ENCODE measurements at regions not wholly inside any gene's neighbourhood (a gene's known extent, or its start where the extent isn't known, plus 50 kb on each side); places are given as distances from the start of the nearest gene placed in this dataset.

DNA sequence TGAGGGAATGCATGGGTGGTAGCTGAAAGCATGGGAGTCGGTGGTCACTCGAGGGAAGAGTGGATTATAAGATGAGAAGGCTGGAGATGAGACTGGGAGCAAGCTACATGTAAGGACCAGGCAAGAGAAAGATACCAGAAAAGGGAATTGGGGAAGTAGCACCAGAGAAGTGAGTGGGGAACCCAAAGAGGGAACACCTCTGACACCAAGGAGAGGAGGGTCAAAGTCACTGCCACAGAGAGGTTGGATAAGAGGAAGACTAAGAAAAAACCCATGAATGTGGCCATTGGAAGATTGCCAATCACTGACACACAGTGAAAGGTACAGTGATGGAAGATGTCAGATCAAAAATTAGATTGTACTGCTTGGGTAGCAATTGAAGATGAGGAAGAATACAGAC, 473.9 kb downstream of the BCL11A start:
- no peak overlapping the region for H3K27ac ChIP-seq (ENCODE audit: low read depth, low read length)
- WGBS, 2 experiments (ENCODE audit: extremely low coverage in 1 of 2, insufficient coverage in 1 of 2, insufficient read length in 1 of 2, insufficient replicate concordance in 2 of 2, low coverage in 1 of 2, low lambda C conversion rate in 2 of 2, missing lambda C conversion rate in 1 of 2) = 91% methylated on average over 2 of the region's 2 CpGs; no CpG with 5 or more reads in 1 of the 2 experiments
- H3K79me2 ChIP-seq (ENCODE audit: control insufficient read depth in 1 of 2, insufficient read depth in 2 of 2, low read length in 2 of 2) = no peaks in the 10 kb centered on the region
- ChIA-PET CTCF (ENCODE audit: partially characterized antibody) (interaction anchor here (0.9 kb wide), 1 partner anchor 11 kb away, joined by 3 read pairs; no protein-coding TSS in a partner anchor), POLR2A (ENCODE audit: partially characterized antibody) (no interaction called here)
- no peak overlapping the region for H3K9ac ChIP-seq (replicated peaks in 1 of 4; ENCODE audit: extremely low read depth in 1 of 4, low read depth in 3 of 4, low read length in 3 of 4)
- H4K5ac ChIP-seq (ENCODE audit: insufficient read length, low read depth, low read length) = no peak overlapping the region
- 0 out of 2 replicates have a peak overlapping the region, but pooled peaks have one; percentile 10 for H2BK15ac ChIP-seq (ENCODE audit: low read length)
- no peaks in the 10 kb centered on the region for H3K9me3 ChIP-seq (ENCODE audit: insufficient read depth in 2 of 2, low read depth in 1 of 2, low read length in 1 of 2)
- no peak overlapping the region for H2AK5ac ChIP-seq (ENCODE audit: low read depth, low read length)
- no peaks in the 10 kb centered on the region for H3K4me1 ChIP-seq (replicated peaks in 1 of 4; ENCODE audit: control insufficient read depth in 3 of 4, insufficient read depth in 4 of 4, low read length in 3 of 4)
- H3K23ac ChIP-seq (ENCODE audit: insufficient read length) = no peak overlapping the region
- no peak overlapping the region for H4K91ac ChIP-seq (replicated peaks; ENCODE audit: insufficient read length, low read length)
- no peak overlapping the region for H3K4me2 ChIP-seq (ENCODE audit: insufficient read depth in 1 of 2, low read depth in 2 of 2, low read length in 2 of 2)
- no peak overlapping the region for H2AFZ ChIP-seq (ENCODE audit: low read length)
- H2BK120ac ChIP-seq (replicated peaks; ENCODE audit: low read depth, low read length) = no peak overlapping the region
- no peak overlapping the region for H3K56ac ChIP-seq (replicated peaks; ENCODE audit: insufficient read length, low read depth, low read length)
- no peak overlapping the region for H2BK12ac ChIP-seq (ENCODE audit: low read depth, low read length)
- no peak overlapping the region for H4K8ac ChIP-seq (ENCODE audit: extremely low read depth, insufficient read depth, low read length)
- no peak for FAIRE-seq
- no peaks in the 10 kb centered on the region for H3K79me1 ChIP-seq (ENCODE audit: low read depth, low read length)
- no peaks in the 10 kb centered on the region for H4K20me1 ChIP-seq (replicated peaks in 1 of 2; ENCODE audit: control insufficient read depth in 1 of 2, insufficient read depth in 2 of 2, low read length in 2 of 2)
- no peak overlapping the region for H2BK5ac ChIP-seq (ENCODE audit: low read depth, low read length)
- H3K14ac ChIP-seq (ENCODE audit: insufficient read length) = no peak overlapping the region
- H3K23me2 ChIP-seq (ENCODE audit: low read depth, low read length) = no peaks in the 10 kb centered on the region; the same call in 1 of the 2 replicates
- H3K27me3 ChIP-seq (replicated peaks in 1 of 4; ENCODE audit: control insufficient read depth in 3 of 4, extremely low read depth in 1 of 4, insufficient read depth in 3 of 4, low read length in 3 of 4) = no peaks in the 10 kb centered on the region; a peak in 2 of 7 replicates
- DNase-seq (ENCODE audit: low read depth in 1 of 2, low spot score in 2 of 2) = no peak
- H2BK20ac ChIP-seq (ENCODE audit: low read length) = no peak overlapping the region
- no peak overlapping the region for H3K4me3 ChIP-seq (ENCODE audit: extremely low read depth in 1 of 4, insufficient read depth in 2 of 4, low read depth in 3 of 4, low read length in 4 of 4)
- H3K36me3 ChIP-seq (ENCODE audit: control insufficient read depth in 2 of 4, insufficient read depth in 4 of 4, low read length in 3 of 4) = no peaks in the 10 kb centered on the region
- no peak overlapping the region for H3K4ac ChIP-seq (replicated peaks; ENCODE audit: insufficient read length, low read depth, low read length)
- no peak overlapping the region for H3K18ac ChIP-seq (ENCODE audit: extremely low read depth, low read length)
- no peak for TF ChIP-seq NRF1 (IDR thresholded peaks at IDR 0.05; ENCODE audit: low read depth, low read length)
- TF ChIP-seq SIX5 (IDR thresholded peaks at IDR 0.05; ENCODE audit: low read depth, low read length) = no peak
- TF ChIP-seq JUND (IDR thresholded peaks at IDR 0.05; ENCODE audit: low read length) = no peak
- no peak for TF ChIP-seq FOSL1 (IDR thresholded peaks at IDR 0.05; ENCODE audit: insufficient read depth, low read depth, low read length)
- TF ChIP-seq RBBP5 (IDR thresholded peaks at IDR 0.05; ENCODE audit: borderline replicate concordance, low read depth, low read length) = no peak
- TF ChIP-seq TAF7 (optimal IDR thresholded peaks at IDR 0.05; ENCODE audit: borderline replicate concordance, low read depth, low read length) = no peak
- TF ChIP-seq, protein P1, sequence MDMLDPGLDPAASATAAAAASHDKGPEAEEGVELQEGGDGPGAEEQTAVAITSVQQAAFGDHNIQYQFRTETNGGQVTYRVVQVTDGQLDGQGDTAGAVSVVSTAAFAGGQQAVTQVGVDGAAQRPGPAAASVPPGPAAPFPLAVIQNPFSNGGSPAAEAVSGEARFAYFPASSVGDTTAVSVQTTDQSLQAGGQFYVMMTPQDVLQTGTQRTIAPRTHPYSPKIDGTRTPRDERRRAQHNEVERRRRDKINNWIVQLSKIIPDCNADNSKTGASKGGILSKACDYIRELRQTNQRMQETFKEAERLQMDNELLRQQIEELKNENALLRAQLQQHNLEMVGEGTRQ (IDR thresholded peaks at IDR 0.05; ENCODE audit: low read length) = no peak
- TF ChIP-seq SP4 (IDR thresholded peaks at IDR 0.05; ENCODE audit: low read length) = no peak
- no peak for TF ChIP-seq ATF2 (IDR thresholded peaks at IDR 0.05; ENCODE audit: low read length)
- TF ChIP-seq, protein P2, sequence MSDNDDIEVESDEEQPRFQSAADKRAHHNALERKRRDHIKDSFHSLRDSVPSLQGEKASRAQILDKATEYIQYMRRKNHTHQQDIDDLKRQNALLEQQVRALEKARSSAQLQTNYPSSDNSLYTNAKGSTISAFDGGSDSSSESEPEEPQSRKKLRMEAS (IDR thresholded peaks at IDR 0.05) = no peak
- TF ChIP-seq SP2 (IDR thresholded peaks at IDR 0.05; ENCODE audit: low read length) = no peak
- no peak for TF ChIP-seq CREB1 (IDR thresholded peaks at IDR 0.05)
- no peak for TF ChIP-seq SUZ12 (IDR thresholded peaks at IDR 0.05; ENCODE audit: low read length)
